LNCaP clone FGC (cell line): ENCODE measurements at regions not wholly inside any gene's neighbourhood (a gene's known extent, or its start where the extent isn't known, plus 50 kb on each side); places are given as distances from the start of the nearest gene placed in this dataset.

Experiments
- DNase-seq: peaks from one replicate; pipeline ENCODE4 v3.0.0-alpha.2; 2011; ENCODE audit warnings: low read depth
- H3K4me3 ChIP-seq: 2 replicates; pipeline ENCODE4 v1.5.1; 2011; ENCODE audit warnings: mild to moderate bottlenecking, low read depth, low read length, control low read depth
- CTCF ChIP-seq: IDR thresholded peaks from 2 replicates; pipeline ENCODE4 v1.5.1; 2012; ENCODE audit warnings: mild to moderate bottlenecking; ENCODE audit not compliant: control insufficient read depth, insufficient read depth; ENCODE audit errors: extremely low read depth

- no peak for DNase-seq
- H3K4me3 ChIP-seq = no peak overlapping the region
- no peak for TF ChIP-seq CTCF
These were observed 108.7 kb upstream of the LY86 start for GRCh38 chr6:6479785-6480184.

- no peak for DNase-seq
- no peak overlapping the region for H3K4me3 ChIP-seq
- TF ChIP-seq CTCF = no peak
These were observed 106.3 kb upstream of the LY86 start for GRCh38 chr6:6482256-6482655.

- no peak overlapping the region for H3K4me3 ChIP-seq
- TF ChIP-seq CTCF = no peak
These were observed 105.4 kb upstream of the LY86 start for GRCh38 chr6:6483168-6483567.

GRCh38 chr6:6483733-6484132 is 104.8 kb upstream of the LY86 start:
- no peak for TF ChIP-seq CTCF
- DNase-seq = no peak
- H3K4me3 ChIP-seq = no peak overlapping the region

More at GRCh38 chr6:6483168-6483567, 105.4 kb upstream of the LY86 start:
- no peak for DNase-seq

GRCh38 chr6:6484681-6485080 is 103.8 kb upstream of the LY86 start:
- TF ChIP-seq CTCF = no peak
- no peak overlapping the region for H3K4me3 ChIP-seq
- no peak for DNase-seq

GRCh38 chr6:6486595-6486994 is 101.9 kb upstream of the LY86 start:
- H3K4me3 ChIP-seq = no peak overlapping the region
- TF ChIP-seq CTCF = no peak
- DNase-seq = no peak

GRCh38 chr6:6491761-6492160 is 96.8 kb upstream of the LY86 start:
- H3K4me3 ChIP-seq = no peak overlapping the region
- no peak for DNase-seq
- no peak for TF ChIP-seq CTCF
